Endothelial cell of umbilical vein (primary cell): ENCODE measurements at regions not wholly inside any gene's neighbourhood (a gene's known extent, or its start where the extent isn't known, plus 50 kb on each side); places are given as distances from the start of the nearest gene placed in this dataset.

ENCODE experiments used
- BruUV-seq: library from RNA; stranded (reverse); fragments of 400-500 nt; replicated peaks from 2 replicates; lab custom pipeline; 2021; lab: Mats Ljungman, UMichigan
- CTCF ChIA-PET: fragments of 300-600, 350-600 bp; sonication (Branson Sonifier 250); formaldehyde crosslinking; loops from one replicate; lab custom pipeline; 2021; ENCODE audit warnings: antibody characterized with exemption, inconsistent platforms; lab: Charles Lee
- POLR2A ChIA-PET: fragments of 300-600, 350-600 bp; sonication (Branson Sonifier 250); formaldehyde crosslinking; loops from one replicate; lab custom pipeline; 2021; ENCODE audit warnings: antibody characterized with exemption, inconsistent platforms; lab: Charles Lee
- DNase-seq: peaks from one replicate; pipeline ENCODE4 v3.0.0-alpha.2; 2011; ENCODE audit warnings: low read depth, low spot score
- FAIRE-seq: peaks from 2 replicates; lab custom pipeline; 2011; peaks lifted over from hg19 to GRCh38; lab: Jason Lieb, UNC
- H2AFZ ChIP-seq: 2 replicates; pipeline ENCODE4 v1.6.0; 2012; ENCODE audit warnings: low read depth, low read length, control low read depth, inconsistent platforms
- H3K27ac ChIP-seq: 2 replicates; pipeline ENCODE4 v1.5.1; 2011; ENCODE audit warnings: low read depth, mild to moderate bottlenecking, control low read depth, low read length, moderate library complexity; ENCODE audit not compliant: insufficient read depth
- H3K27me3 ChIP-seq, 2 experiments: 2 replicates each; pipeline versions ENCODE4 v1.6.0 to v1.6.1; 2011; ENCODE audit warnings: low read length in 2 of 2, mixed read lengths in 1 of 2; ENCODE audit not compliant: control insufficient read depth in 2 of 2, insufficient read depth in 2 of 2
- H3K36me3 ChIP-seq, 2 experiments: 2 replicates in 1 of 2; 3 replicates in 1 of 2; pipeline ENCODE4 v1.5.1; 2011; ENCODE audit warnings: low read length in 2 of 2, mild to moderate bottlenecking in 1 of 2, moderate library complexity in 1 of 2; ENCODE audit not compliant: control insufficient read depth in 2 of 2, insufficient read depth in 2 of 2; ENCODE audit errors: extremely low read depth in 1 of 2
- H3K4me1 ChIP-seq: 3 replicates; pipeline ENCODE4 v1.5.1; 2011; ENCODE audit warnings: mild to moderate bottlenecking, low read length; ENCODE audit not compliant: control insufficient read depth, insufficient read depth; ENCODE audit errors: extremely low read depth
- H3K4me2 ChIP-seq: 2 replicates; pipeline ENCODE4 v1.6.1; 2011; ENCODE audit warnings: low read length, control low read depth, mixed read lengths; ENCODE audit not compliant: insufficient read depth
- H3K4me3 ChIP-seq, 3 experiments: fragments of 200-600 bp in 1 of 3; sonication (generic), shearing (Covaris generic) in 1 of 3; replicated peaks in 1 of 3; 2 replicates each; pipeline ENCODE4 v1.5.1; 2011 to 2016; ENCODE audit warnings: control low read depth in 3 of 3, low read length in 3 of 3, mild to moderate bottlenecking in 2 of 3, inconsistent platforms in 1 of 3, low read depth in 1 of 3, moderate library complexity in 1 of 3; ENCODE audit not compliant: insufficient read depth in 1 of 3
- H3K79me2 ChIP-seq: 2 replicates; pipeline ENCODE4 v1.6.0; 2012; ENCODE audit warnings: low read length, inconsistent platforms; ENCODE audit not compliant: control insufficient read depth, insufficient read depth
- H3K9ac ChIP-seq: replicated peaks from 2 replicates; pipeline ENCODE3; 2011; ENCODE audit warnings: low read length, control low read depth; ENCODE audit not compliant: insufficient read depth; ENCODE audit errors: extremely low read depth
- H3K9me1 ChIP-seq: replicated peaks from 3 replicates; pipeline ENCODE4 v1.6.0; 2011; ENCODE audit warnings: mild to moderate bottlenecking, low read length; ENCODE audit not compliant: control insufficient read depth, insufficient read depth; ENCODE audit errors: extremely low read depth
- H3K9me3 ChIP-seq: replicated peaks from 2 replicates; pipeline ENCODE4 v1.5.1; 2012; ENCODE audit warnings: low read length, inconsistent platforms; ENCODE audit not compliant: control insufficient read depth, insufficient read depth
- H4K20me1 ChIP-seq: replicated peaks from 2 replicates; pipeline ENCODE3; 2011; ENCODE audit warnings: mild to moderate bottlenecking, low read length; ENCODE audit not compliant: control insufficient read depth, insufficient read depth; ENCODE audit errors: extremely low read depth
- CTCF ChIP-seq, 2 donors: IDR thresholded peaks; 1 replicate in 1 of 2; 2 replicates in 1 of 2; pipeline ENCODE4 v1.5.1; 2011; ENCODE audit warnings: low read length in 2 of 2, mild to moderate bottlenecking in 2 of 2, moderate library complexity in 2 of 2, control low read depth in 1 of 2, inconsistent platforms in 1 of 2, low read depth in 1 of 2; ENCODE audit not compliant: insufficient read depth in 1 of 2; ENCODE audit errors: extremely low read depth in 1 of 2
- EZH2 ChIP-seq: IDR thresholded peaks from 2 replicates; pipeline ENCODE4 v1.6.1; 2012; ENCODE audit warnings: borderline replicate concordance, low read depth, mild to moderate bottlenecking, moderate library complexity, low read length, inconsistent platforms; ENCODE audit not compliant: severe bottlenecking
- FOS ChIP-seq: IDR thresholded peaks from 2 replicates; pipeline ENCODE4 v1.6.1; 2011; ENCODE audit warnings: mild to moderate bottlenecking, low read length, moderate library complexity, borderline replicate concordance; ENCODE audit not compliant: insufficient read depth
- GATA2 ChIP-seq: IDR thresholded peaks from 2 replicates; pipeline ENCODE4 v1.7.0; 2011; ENCODE audit warnings: low read depth, mild to moderate bottlenecking, moderate library complexity, mixed read lengths, low read length; ENCODE audit not compliant: insufficient read length, insufficient read depth
- JUN ChIP-seq: IDR thresholded peaks from 2 replicates; pipeline ENCODE4 v1.6.1; 2011; ENCODE audit warnings: borderline replicate concordance, low read depth; ENCODE audit not compliant: insufficient read length, insufficient read depth
- MAX ChIP-seq: IDR thresholded peaks from 2 replicates; pipeline ENCODE4 v1.6.1; 2011; ENCODE audit not compliant: insufficient read depth, insufficient read length
- MYC ChIP-seq: IDR thresholded peaks from one replicate; pipeline ENCODE4 v1.6.1; 2011; ENCODE audit warnings: mild to moderate bottlenecking, low read depth, low read length
- POLR2A ChIP-seq: IDR thresholded peaks from 2 replicates; pipeline ENCODE4 v1.6.1; 2012; ENCODE audit warnings: low read depth, mild to moderate bottlenecking, control low read depth, low read length
- POLR2AphosphoS5 ChIP-seq: IDR thresholded peaks from 2 replicates; pipeline ENCODE4 v1.6.1; 2012; ENCODE audit warnings: low read depth, mild to moderate bottlenecking, control low read depth, low read length, moderate library complexity; ENCODE audit not compliant: insufficient read depth
- dilution Hi-C: fragments of 300-500 bp; cut with MboI; formaldehyde crosslinking; loops from one replicate; pipeline ENCODE4 v1.15.0; 2019; ENCODE audit warnings: low sequenced_read_pairs; ENCODE audit not compliant: extremely low pct_ligation_motif_present
- intact Hi-C: fragments of 100-400 bp; cut with micrococcal nuclease; formaldehyde crosslinking; loops from one replicate; pipeline ENCODE4 v1.10.0; 2022

DNA sequence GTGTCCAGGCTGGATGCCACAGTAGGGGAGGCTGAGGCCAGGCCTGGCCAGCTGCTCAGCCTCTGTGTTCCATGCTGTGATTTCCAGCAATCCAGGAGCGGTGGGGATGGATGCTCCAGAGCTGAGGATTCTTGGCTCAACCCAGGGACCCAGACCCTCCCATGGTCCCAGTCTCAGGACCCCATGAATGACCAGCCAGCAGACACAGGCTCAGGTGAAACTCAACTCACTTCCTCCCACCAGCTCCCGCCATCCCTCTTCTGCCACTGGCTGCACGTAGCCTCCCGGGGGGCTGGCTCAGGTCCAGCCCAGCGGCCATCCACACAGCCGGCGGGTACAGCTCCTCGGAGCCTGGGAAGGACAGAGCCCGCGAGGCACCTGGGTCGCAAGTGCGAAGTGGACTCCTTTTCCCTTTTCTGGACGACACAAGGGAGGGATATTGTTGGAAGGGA, 54.5 kb upstream of the DACT2 start:
- H4K20me1 ChIP-seq = no peaks in the 10 kb centered on the region

More for the DNA sequence above, 54.5 kb upstream of the DACT2 start:
- H3K4me1 ChIP-seq = no peaks in the 10 kb centered on the region
- intact Hi-C loops (no loop called here), dilution Hi-C loops (no loop called here)
- H3K9me3 ChIP-seq = no peaks in the 10 kb centered on the region
- H3K27me3 ChIP-seq = no peaks in the 10 kb centered on the region
- H2AFZ ChIP-seq = no peak overlapping the region
- no peaks in the 10 kb centered on the region for H3K79me2 ChIP-seq
- H3K36me3 ChIP-seq = no peaks in the 10 kb centered on the region
- no peaks in the 10 kb centered on the region for H3K9me1 ChIP-seq
- H3K4me2 ChIP-seq = no peak overlapping the region
- H3K4me3 ChIP-seq = no peak overlapping the region
- TF ChIP-seq MAX (no peak), POLR2A (no peak), MYC (no peak), POLR2AphosphoS5 (no peak), GATA2 (no peak), FOS (no peak), CTCF (IDR thresholded peaks at IDR 0.05; ENCODE audit: extremely low read depth in 1 of 2, insufficient read depth in 1 of 2, low read depth in 1 of 2, low read length in 2 of 2) (no peak), EZH2 (no peak), JUN (no peak)
- POLR2A ChIA-PET = no interaction called here
- BruUV-seq = no TSS peak
- no peak overlapping the region for H3K27ac ChIP-seq
- DNase-seq (no peak), FAIRE-seq (no peak)
- CTCF ChIA-PET = no interaction called here
- no peak overlapping the region for H3K9ac ChIP-seq
